ENCODE measurements at regions not wholly inside any gene's neighbourhood (a gene's known extent, or its start where the extent isn't known, plus 50 kb on each side); places are given as distances from the start of the nearest gene placed in this dataset.
A peak's percentile ranks its signal among the peaks of the same experiment; 100 is the strongest.

GRCh38 chr6:81812401-81812800 is 59.9 kb upstream of the TENT5A start:
- H3K36me3 ChIP-seq (ENCODE audit: control insufficient read depth, insufficient read depth, low read length): no peaks in the 10 kb centered on the region
- H3K27me3 ChIP-seq (ENCODE audit: control insufficient read depth, insufficient read depth, low read length): no peaks in the 10 kb centered on the region
- no peak overlapping the region for H3K27ac ChIP-seq (ENCODE audit: low read length)
- H3K4me1 ChIP-seq (ENCODE audit: control insufficient read depth, insufficient read depth, low read length): no peaks in the 10 kb centered on the region
- peak; percentile 47 for DNase-seq
- 85% methylated on average over 2 of the region's 4 CpGs for WGBS (ENCODE audit: insufficient coverage)
- no peaks in the 10 kb centered on the region for H3K9me3 ChIP-seq (replicated peaks; ENCODE audit: control insufficient read depth, low read depth, low read length)
- H3K4me3 ChIP-seq (ENCODE audit: low read length): no peak overlapping the region

- H3K4me1 ChIP-seq (ENCODE audit: control insufficient read depth, insufficient read depth, low read length): no peaks in the 10 kb centered on the region
- WGBS (ENCODE audit: insufficient coverage): 43% methylated on average over 2 of the region's 6 CpGs
- no peaks in the 10 kb centered on the region for H3K27me3 ChIP-seq (ENCODE audit: control insufficient read depth, insufficient read depth, low read length)
- H3K9me3 ChIP-seq (replicated peaks; ENCODE audit: control insufficient read depth, low read depth, low read length): no peaks in the 10 kb centered on the region
- peak; percentile 58 for DNase-seq
- no peaks in the 10 kb centered on the region for H3K36me3 ChIP-seq (ENCODE audit: control insufficient read depth, insufficient read depth, low read length)
- no peak overlapping the region for H3K4me3 ChIP-seq (ENCODE audit: low read length)
- peak overlapping the region; percentile 49 for H3K27ac ChIP-seq (ENCODE audit: low read length)
These were observed 56.5 kb upstream of the TENT5A start for GRCh38 chr6:81808851-81809570.

- WGBS (ENCODE audit: insufficient coverage): 90% methylated on average over 2 of the region's 8 CpGs
- no peaks in the 10 kb centered on the region for H3K9me3 ChIP-seq (replicated peaks; ENCODE audit: control insufficient read depth, low read depth, low read length)
- no peak overlapping the region for H3K27ac ChIP-seq (ENCODE audit: low read length)
These were observed 54.5 kb upstream of the TENT5A start for GRCh38 chr6:81806793-81807565.

GRCh38 chr6:81802356-81802755 is 49.9 kb upstream of the TENT5A start:
- Histone ChIP-seq H3K27me3 (ENCODE audit: control insufficient read depth, insufficient read depth, low read length) (no peaks in the 10 kb centered on the region), H3K27ac (ENCODE audit: low read length) (no peak overlapping the region), H3K36me3 (ENCODE audit: control insufficient read depth, insufficient read depth, low read length) (no peaks in the 10 kb centered on the region), H3K4me1 (ENCODE audit: control insufficient read depth, insufficient read depth, low read length) (no peaks in the 10 kb centered on the region), H3K4me3 (ENCODE audit: low read length) (no peak overlapping the region), H3K9me3 (replicated peaks; ENCODE audit: control insufficient read depth, low read depth, low read length) (no peaks in the 10 kb centered on the region)
- no peak for DNase-seq
- no CpG with 5 or more reads among the region's 4 CpGs for WGBS (ENCODE audit: insufficient coverage)

More at GRCh38 chr6:81806793-81807565, 54.5 kb upstream of the TENT5A start:
- H3K27me3 ChIP-seq (ENCODE audit: control insufficient read depth, insufficient read depth, low read length): no peaks in the 10 kb centered on the region
- no peaks in the 10 kb centered on the region for H3K4me1 ChIP-seq (ENCODE audit: control insufficient read depth, insufficient read depth, low read length)
- DNase-seq: no peak
- no peaks in the 10 kb centered on the region for H3K36me3 ChIP-seq (ENCODE audit: control insufficient read depth, insufficient read depth, low read length)
- H3K4me3 ChIP-seq (ENCODE audit: low read length): no peak overlapping the region

All from muscle of leg (tissue), 3 donors.